Mucosa of rectum (tissue), 2 donors: ENCODE measurements at regions not wholly inside any gene's neighbourhood (a gene's known extent, or its start where the extent isn't known, plus 50 kb on each side); places are given as distances from the start of the nearest gene placed in this dataset.
"Not testable (repeated sequence)": the region's sequence is repeated elsewhere in the genome, so short reads cannot be mapped to it uniquely, and the experiment has no call there.

Experiments
- H3K27ac ChIP-seq, 2 donors: one replicate each; pipeline ENCODE4 v1.7.0; 2013; ENCODE audit warnings: inconsistent platforms in 2 of 2, low read depth in 2 of 2, low read length in 2 of 2
- H3K27me3 ChIP-seq, 2 donors: one replicate each; pipeline ENCODE4 v1.7.0; 2013; ENCODE audit warnings: low read length in 2 of 2; ENCODE audit not compliant: control insufficient read depth in 2 of 2, insufficient read depth in 2 of 2
- H3K36me3 ChIP-seq, 2 donors: one replicate each; pipeline ENCODE4 v1.7.0; 2013; ENCODE audit warnings: low read length in 2 of 2; ENCODE audit not compliant: control insufficient read depth in 2 of 2, insufficient read depth in 2 of 2
- H3K4me1 ChIP-seq, 2 donors: one replicate each; pipeline ENCODE4 v1.7.0; 2013; ENCODE audit warnings: low read length in 2 of 2, mild to moderate bottlenecking in 1 of 2; ENCODE audit not compliant: control insufficient read depth in 2 of 2, insufficient read depth in 2 of 2
- H3K4me3 ChIP-seq, 2 donors: one replicate each; pipeline ENCODE4 v1.7.0; 2013; ENCODE audit warnings: low read length in 2 of 2
- H3K9ac ChIP-seq, 2 donors: one replicate each; pipeline ENCODE4 v1.7.0; 2013; ENCODE audit warnings: low read length in 2 of 2, low read depth in 1 of 2, mild to moderate bottlenecking in 1 of 2
- H3K9me3 ChIP-seq, 2 donors: one replicate each; pipeline ENCODE4 v1.7.0; 2013; ENCODE audit warnings: low read length in 2 of 2; ENCODE audit not compliant: control insufficient read depth in 2 of 2
- donor health status: healthy.
- donor health status: Normal muscosa, but diverticular disease.

- Histone ChIP-seq H3K9ac (no peak overlapping the region), H3K36me3 (no peaks in the 10 kb centered on the region), H3K4me1 (no peaks in the 10 kb centered on the region), H3K27ac (no peak overlapping the region), H3K9me3 (no peaks in the 10 kb centered on the region), H3K27me3 (no peaks in the 10 kb centered on the region), H3K4me3 (no peak overlapping the region)
Measured at GRCh38 chr2:143847257-143847656, 672.7 kb downstream of the ZEB2 start.

GRCh38 chr2:143844986-143845385, 674.9 kb downstream of the ZEB2 start:
- Histone ChIP-seq H3K27ac (no peak overlapping the region), H3K27me3 (no peaks in the 10 kb centered on the region), H3K4me3 (no peak overlapping the region), H3K36me3 (no peaks in the 10 kb centered on the region), H3K9ac (no peak overlapping the region), H3K4me1 (no peaks in the 10 kb centered on the region), H3K9me3 (no peaks in the 10 kb centered on the region)

GRCh38 chr2:143843686-143844085, 676.2 kb downstream of the ZEB2 start:
- Histone ChIP-seq H3K9me3 (no peaks in the 10 kb centered on the region), H3K4me1 (no peaks in the 10 kb centered on the region), H3K27ac (no peak overlapping the region), H3K9ac (no peak overlapping the region), H3K27me3 (no peaks in the 10 kb centered on the region), H3K4me3 (no peak overlapping the region), H3K36me3 (no peaks in the 10 kb centered on the region)

GRCh38 chr2:143842836-143843235, 677.1 kb downstream of the ZEB2 start:
- Histone ChIP-seq H3K4me1 (no peaks in the 10 kb centered on the region), H3K9ac (no peak overlapping the region), H3K27me3 (no peaks in the 10 kb centered on the region), H3K27ac (no peak overlapping the region), H3K36me3 (no peaks in the 10 kb centered on the region), H3K4me3 (no peak overlapping the region), H3K9me3 (no peaks in the 10 kb centered on the region)

GRCh38 chr2:143841935-143842334, 678.0 kb downstream of the ZEB2 start:
- no peak overlapping the region for H3K27ac ChIP-seq
- H3K9ac ChIP-seq = no peak overlapping the region
- H3K4me1 ChIP-seq = no peaks in the 10 kb centered on the region
- H3K4me3 ChIP-seq = no peak overlapping the region
- H3K9me3 ChIP-seq = no peaks in the 10 kb centered on the region
- no peaks in the 10 kb centered on the region for H3K36me3 ChIP-seq
- no peaks in the 10 kb centered on the region for H3K27me3 ChIP-seq

- H3K4me1 ChIP-seq = no peaks in the 10 kb centered on the region
- no peak overlapping the region for H3K9ac ChIP-seq
- no peak overlapping the region for H3K4me3 ChIP-seq
- H3K9me3 ChIP-seq = no peaks in the 10 kb centered on the region
- H3K27me3 ChIP-seq = no peaks in the 10 kb centered on the region
- H3K27ac ChIP-seq = no peak overlapping the region
- no peaks in the 10 kb centered on the region for H3K36me3 ChIP-seq
Measured at GRCh38 chr2:143840601-143841000, 679.3 kb downstream of the ZEB2 start.

- no peak overlapping the region for H3K27ac ChIP-seq
- no peak overlapping the region for H3K9ac ChIP-seq
- H3K9me3 ChIP-seq = no peaks in the 10 kb centered on the region
- no peaks in the 10 kb centered on the region for H3K36me3 ChIP-seq
- H3K4me3 ChIP-seq = no peak overlapping the region
- H3K27me3 ChIP-seq = no peaks in the 10 kb centered on the region
- H3K4me1 ChIP-seq = no peaks in the 10 kb centered on the region
Measured at GRCh38 chr2:143840194-143840593, 679.7 kb downstream of the ZEB2 start.

GRCh38 chr2:143839456-143839855, 680.5 kb downstream of the ZEB2 start:
- no peak overlapping the region for H3K4me3 ChIP-seq
- H3K27ac ChIP-seq = no peak overlapping the region

GRCh38 chr2:143837055-143837454, 682.9 kb downstream of the ZEB2 start:
- not testable (repeated sequence) for H3K36me3 ChIP-seq, H3K9ac ChIP-seq, H3K27ac ChIP-seq, H3K4me3 ChIP-seq, H3K9me3 ChIP-seq, H3K27me3 ChIP-seq, H3K4me1 ChIP-seq

More at GRCh38 chr2:143839456-143839855, 680.5 kb downstream of the ZEB2 start:
- Histone ChIP-seq H3K4me1 (no peaks in the 10 kb centered on the region), H3K9ac (no peak overlapping the region), H3K9me3 (no peaks in the 10 kb centered on the region), H3K36me3 (no peaks in the 10 kb centered on the region), H3K27me3 (no peaks in the 10 kb centered on the region)

- no peak overlapping the region for H3K27ac ChIP-seq
- no peaks in the 10 kb centered on the region for H3K36me3 ChIP-seq
- no peaks in the 10 kb centered on the region for H3K9me3 ChIP-seq
- no peak overlapping the region for H3K4me3 ChIP-seq
- no peak overlapping the region for H3K9ac ChIP-seq
- H3K4me1 ChIP-seq = no peaks in the 10 kb centered on the region
- no peaks in the 10 kb centered on the region for H3K27me3 ChIP-seq
Measured at GRCh38 chr2:143835481-143835880, 684.4 kb downstream of the ZEB2 start.

- H3K4me3 ChIP-seq = no peak overlapping the region
- H3K27ac ChIP-seq = no peak overlapping the region
- H3K9ac ChIP-seq = no peak overlapping the region
- H3K36me3 ChIP-seq = no peaks in the 10 kb centered on the region
- H3K27me3 ChIP-seq = no peaks in the 10 kb centered on the region
- no peaks in the 10 kb centered on the region for H3K9me3 ChIP-seq
- H3K4me1 ChIP-seq = no peaks in the 10 kb centered on the region
Measured at GRCh38 chr2:143833015-143833660, 686.8 kb downstream of the ZEB2 start.
